ENCODE measurements at regions not wholly inside any gene's neighbourhood (a gene's known extent, or its start where the extent isn't known, plus 50 kb on each side); places are given as distances from the start of the nearest gene placed in this dataset.

- no peak for DNase-seq (ENCODE audit: low read depth, low spot score)
These were observed 196.6 kb downstream of the HS3ST3A1 start for GRCh38 chr17:13405080-13405479.

DNA sequence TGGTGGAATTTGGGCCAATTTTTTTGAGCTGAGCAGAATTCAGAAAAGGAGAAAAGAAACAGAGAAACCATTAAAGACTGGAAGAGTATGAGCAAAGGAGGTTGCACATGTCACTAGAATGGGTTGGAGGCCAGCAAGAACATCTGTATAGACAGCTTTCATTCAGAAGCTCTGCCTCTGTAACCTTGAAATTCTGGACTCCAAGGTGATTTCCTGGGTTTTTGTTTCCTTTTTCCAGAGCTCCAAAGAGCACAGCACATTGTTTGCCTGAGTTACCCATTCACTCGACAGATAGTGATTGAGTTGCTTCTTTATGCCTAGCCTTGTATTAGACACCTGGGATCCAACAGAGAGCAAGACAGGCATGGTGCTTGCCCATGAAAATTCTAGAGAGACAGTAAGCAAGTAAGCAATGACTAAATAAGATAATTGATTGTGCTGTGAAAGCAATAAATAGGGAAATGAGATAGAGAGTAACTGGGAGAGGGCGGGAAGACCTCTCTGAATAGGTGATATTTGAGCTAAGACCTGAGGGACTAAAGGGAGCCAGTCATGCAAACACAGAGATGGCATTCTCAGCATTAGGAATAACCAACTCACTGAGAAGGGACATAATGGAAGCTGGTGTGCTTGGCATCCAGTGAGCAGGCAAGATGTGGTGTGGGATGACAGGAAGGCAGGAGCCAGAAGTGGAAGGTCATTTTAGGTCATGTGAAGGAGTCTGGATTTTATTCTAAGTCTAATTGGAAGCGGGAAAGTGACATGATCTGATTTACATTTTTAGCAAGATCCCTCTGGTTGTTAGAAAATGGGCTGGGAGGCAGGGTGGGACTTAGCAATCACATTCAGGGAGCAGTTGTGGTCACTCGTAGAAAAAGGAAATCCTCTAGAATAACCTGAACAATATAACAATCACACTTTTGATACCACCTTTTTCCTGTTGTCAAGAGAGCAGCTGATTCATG is 197.5 kb downstream of the HS3ST3A1 start:
- no peak for DNase-seq (ENCODE audit: low read depth, low spot score)

DNA sequence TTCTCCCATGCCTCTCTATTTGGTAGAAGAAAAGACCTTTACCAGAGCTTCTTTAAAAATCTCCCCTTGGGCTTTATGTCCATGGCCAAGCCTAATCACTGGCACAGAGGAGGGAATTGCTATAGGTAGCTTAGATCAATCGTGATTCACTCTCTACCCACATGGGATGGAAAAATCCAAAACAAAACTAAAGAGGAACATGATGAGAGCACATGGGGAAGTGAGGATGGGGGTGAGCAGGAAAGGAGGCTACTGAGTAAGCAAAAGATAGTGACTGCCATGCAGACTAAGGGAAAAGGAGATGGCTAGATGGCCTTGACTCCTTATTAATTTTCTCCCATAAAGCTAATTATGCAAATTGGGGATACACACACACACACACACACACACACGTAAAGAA is 201.2 kb downstream of the HS3ST3A1 start:
- no peak for DNase-seq (ENCODE audit: low read depth, low spot score)

DNA sequence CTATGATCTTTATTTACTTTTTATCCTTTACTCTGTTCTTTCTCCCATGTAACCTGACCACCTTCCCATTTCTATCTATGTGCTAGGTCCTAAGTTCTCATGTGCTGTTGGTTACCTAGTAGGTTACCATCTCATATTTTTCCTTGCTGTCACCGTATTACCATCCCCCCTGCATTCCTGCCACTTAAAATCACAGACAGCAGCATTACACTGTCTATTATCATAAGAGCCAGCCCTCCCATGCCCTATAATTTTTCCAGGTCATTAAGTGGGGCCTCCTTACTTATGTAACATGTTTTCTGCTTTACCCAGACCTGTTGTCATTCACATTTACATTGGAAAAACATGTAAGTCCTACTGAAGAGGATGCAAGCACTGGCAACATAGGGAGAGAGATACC is 202.9 kb downstream of the HS3ST3A1 start:
- no peak for DNase-seq (ENCODE audit: low read depth, low spot score)

- no peak for DNase-seq (ENCODE audit: low read depth, low spot score)
These were observed 203.6 kb downstream of the HS3ST3A1 start for GRCh38 chr17:13398091-13398490.

DNA sequence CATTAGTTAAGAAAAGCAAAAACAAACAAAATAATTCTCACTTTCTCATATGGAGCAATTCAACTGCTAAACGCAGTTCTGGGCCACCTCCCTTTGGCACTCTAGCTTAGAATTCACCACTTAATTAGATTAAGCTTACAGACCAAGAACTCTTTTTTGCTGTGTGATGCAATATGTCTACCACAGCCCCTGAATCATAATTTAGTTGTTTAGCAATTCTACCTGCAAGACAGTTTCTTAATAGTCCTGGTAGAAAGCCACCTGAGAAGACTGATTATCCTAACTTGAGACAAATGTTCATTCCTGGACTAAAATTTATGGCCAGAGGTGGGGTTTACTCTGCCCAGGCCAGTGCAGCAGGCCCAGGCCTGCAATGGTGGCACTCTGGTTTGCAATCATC is 205.9 kb downstream of the HS3ST3A1 start:
- DNase-seq (ENCODE audit: low read depth, low spot score), result no peak

DNA sequence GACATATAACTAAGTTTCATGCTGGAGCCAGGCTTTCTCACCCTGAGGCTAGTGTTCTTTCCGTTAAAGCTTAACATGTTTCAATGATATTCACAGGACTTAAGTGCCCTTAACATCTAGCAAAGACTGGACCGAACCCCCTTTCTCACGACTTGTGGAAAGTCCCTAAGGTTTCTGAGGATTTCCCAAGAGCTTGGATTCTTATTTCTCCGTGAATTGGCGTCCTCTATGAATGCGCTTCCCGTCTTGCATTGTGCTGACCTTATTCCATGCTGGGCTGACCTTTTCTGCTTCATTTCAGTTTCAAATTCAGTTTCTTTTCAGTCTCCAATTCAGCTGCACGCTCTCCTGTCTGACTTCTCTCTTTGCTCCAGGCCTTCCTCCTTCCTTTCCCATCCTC is 206.4 kb downstream of the HS3ST3A1 start:
- no peak for DNase-seq (ENCODE audit: low read depth, low spot score)

GRCh38 chr17:13393841-13394710 is 207.7 kb downstream of the HS3ST3A1 start:
- DNase-seq (ENCODE audit: low read depth, low spot score), result peak; percentile 47

DNA sequence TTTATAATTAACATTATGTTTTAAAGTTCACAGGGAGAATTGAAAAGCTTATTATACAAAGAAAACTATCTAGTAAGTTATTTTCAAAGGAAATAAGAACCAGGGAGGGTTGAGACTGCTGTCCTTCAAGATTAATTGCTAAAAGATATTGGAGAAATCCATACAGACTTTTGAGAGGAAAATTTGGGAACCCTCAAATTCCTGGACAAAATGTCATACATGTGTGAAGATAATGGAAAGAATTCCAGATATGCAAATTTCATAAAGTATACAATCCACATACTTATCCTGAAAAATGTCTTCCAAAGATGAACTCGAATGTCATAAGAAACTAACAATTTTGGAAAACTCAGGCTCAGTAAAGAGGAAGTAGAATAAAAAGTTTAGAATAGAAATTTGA is 213.8 kb downstream of the HS3ST3A1 start:
- DNase-seq (ENCODE audit: low read depth, low spot score), result no peak

- DNase-seq (ENCODE audit: low read depth, low spot score), result no peak
These were observed 214.5 kb downstream of the HS3ST3A1 start for GRCh38 chr17:13387236-13387635.

DNA sequence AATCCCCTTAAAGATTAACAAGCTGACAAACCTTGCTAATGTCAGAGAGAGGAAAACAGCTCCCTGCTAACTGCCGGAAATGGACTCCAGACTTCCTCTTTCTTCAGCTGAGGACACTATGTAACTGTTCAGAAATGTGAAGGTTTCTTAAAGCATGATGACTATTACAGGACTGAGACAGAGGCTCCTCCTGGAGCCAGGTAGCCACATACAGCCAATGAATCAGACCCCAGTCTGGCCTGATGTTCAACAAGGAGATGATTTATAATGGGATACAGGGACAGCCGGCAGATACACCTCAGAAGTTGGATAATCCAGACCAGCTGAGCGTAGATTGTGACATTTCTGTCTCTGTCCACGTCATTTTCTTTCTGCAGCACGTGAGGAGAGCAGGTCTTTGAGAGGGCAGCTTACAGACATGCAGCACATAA is 216.2 kb downstream of the HS3ST3A1 start:
- DNase-seq (ENCODE audit: low read depth, low spot score), result no peak

DNA sequence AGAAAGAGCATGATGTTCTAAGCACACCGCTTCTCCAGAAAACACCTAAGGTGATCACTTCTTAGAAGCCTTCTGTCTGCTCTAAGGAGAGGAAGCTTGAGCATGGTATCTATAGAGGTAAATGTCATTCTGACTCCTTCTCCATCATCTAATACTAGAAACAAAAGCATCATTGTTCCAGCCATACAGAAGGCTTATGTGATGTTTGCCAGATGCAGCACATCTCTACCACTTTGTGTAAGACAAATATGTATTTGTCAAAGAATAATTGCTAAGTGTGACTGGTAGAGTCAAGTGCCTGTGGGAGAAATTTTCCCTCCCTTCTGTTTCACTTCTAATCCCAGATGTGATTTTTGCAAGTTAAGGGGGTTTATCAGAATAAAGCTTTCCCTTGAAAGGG is 217.1 kb downstream of the HS3ST3A1 start:
- DNase-seq (ENCODE audit: low read depth, low spot score), result no peak

- DNase-seq (ENCODE audit: low read depth, low spot score), result no peak
These were observed 223.4 kb downstream of the HS3ST3A1 start for GRCh38 chr17:13378361-13378760.

GRCh38 chr17:13374203-13375143 is 227.3 kb downstream of the HS3ST3A1 start:
- peak; percentile 62 for DNase-seq (ENCODE audit: low read depth, low spot score)

DNA sequence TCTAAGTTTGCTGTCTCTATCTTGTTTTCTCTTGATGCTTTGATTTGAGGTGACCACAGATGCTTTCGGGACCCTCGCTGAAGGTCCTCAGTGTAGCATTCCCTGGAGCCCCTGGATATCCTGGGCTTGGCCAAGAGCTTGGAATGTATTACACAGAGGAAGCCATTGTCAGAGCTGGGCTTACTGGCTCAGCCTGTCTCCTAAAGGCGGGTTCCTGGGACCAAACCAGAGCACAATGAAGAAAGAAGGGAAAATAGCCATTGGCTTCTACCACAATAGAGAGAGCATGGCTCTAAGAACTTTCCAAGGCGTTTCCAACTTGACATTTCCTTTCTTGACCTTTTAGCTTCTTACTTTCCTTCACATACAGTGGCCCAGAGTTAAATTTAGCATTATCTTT is 229.3 kb downstream of the HS3ST3A1 start:
- DNase-seq (ENCODE audit: low read depth, low spot score), result no peak

DNA sequence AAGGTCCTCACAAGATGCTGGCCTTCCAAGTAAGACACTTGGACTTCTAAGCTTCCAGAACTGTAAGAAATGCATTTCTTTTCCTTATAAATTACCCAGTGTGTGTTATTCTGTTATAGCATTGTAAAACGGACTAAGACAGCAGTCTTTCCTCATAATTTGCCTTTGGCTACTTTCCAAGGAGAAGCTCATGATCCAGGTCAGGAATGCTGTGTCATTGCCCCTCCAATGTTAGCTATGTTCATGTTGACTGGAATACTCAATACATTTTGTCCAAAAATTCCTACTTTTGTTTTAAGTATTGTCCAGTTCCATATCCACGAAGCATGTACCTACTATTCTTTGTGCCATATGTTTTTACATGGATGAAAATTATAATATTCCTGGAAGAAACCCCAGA is 234.6 kb downstream of the HS3ST3A1 start:
- DNase-seq (ENCODE audit: low read depth, low spot score), result no peak

DNA sequence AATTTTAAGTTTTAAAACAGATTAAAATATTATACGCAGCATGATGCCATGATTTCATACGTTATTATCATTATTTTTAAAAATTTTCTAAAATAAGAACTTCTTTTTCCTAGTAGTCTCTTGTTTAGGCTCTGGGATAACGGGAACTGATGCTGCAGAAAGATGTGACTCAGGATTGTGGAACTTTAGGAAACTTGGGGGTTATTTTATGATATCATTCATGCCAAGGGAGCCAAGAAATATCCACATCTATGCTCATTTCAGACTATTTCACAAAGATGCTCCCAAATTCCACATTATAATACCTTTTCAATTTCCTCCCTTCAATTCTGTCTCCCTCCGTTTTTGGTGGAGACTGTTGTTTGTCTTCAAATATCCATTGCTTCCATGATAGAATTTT is 236.4 kb downstream of the HS3ST3A1 start:
- DNase-seq (ENCODE audit: low read depth, low spot score), result no peak

DNA sequence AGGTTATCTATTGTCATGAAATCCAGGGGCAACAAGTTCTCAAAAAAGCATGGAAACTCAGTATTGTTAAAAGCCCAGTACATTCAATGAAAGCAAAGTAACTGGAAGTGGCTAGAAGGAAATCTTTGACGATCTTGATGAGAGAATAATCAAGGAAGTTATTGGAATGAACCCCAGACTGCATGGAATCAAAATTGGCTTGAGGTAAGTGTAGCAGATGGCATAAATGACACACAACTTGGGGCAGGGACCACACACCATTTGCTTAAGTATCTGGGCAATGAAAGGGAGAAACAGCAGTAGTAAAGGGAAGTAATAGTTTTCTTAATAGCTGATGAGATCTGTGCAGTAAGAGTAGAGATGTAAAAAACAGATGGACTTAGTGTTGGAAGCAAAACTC is 238.0 kb downstream of the HS3ST3A1 start:
- no peak for DNase-seq (ENCODE audit: low read depth, low spot score)

DNA sequence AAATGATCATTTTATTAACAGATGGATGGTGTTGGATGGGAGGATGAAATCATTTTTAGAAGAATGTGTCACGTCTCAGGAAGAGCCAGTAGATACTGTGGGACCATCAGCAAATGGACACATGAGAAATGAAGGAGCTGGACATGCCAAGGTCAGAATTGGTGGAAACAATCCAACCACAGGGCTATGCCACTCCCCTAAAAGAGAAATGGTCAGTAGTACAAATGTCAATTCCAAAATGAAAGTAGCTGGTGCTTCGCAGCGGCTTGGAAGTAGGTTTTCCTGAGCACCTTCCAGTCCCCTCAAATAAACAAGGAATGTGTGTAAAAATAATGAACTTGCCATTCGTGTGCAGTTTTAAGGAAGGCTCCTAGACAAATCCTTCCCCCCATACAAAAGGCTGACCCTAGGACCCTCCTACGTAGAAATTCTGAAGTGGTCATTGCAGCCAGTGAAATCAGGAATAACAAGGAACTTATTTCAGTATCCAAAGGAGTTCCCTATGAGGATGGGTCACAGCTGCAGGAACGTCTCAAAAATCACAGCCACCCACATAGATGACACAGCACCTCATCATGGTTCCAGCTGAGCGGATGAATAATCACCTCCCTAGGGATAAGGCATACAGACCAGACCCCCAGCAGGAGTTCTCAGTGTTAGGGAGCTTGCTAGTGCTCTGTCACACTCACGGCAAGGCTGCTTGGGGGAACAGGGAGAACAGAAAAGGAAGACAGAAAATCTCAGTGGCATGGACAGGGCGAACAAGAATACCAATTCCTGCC is 239.2 kb downstream of the HS3ST3A1 start:
- peak; percentile 25 for DNase-seq (ENCODE audit: low read depth, low spot score)

DNA sequence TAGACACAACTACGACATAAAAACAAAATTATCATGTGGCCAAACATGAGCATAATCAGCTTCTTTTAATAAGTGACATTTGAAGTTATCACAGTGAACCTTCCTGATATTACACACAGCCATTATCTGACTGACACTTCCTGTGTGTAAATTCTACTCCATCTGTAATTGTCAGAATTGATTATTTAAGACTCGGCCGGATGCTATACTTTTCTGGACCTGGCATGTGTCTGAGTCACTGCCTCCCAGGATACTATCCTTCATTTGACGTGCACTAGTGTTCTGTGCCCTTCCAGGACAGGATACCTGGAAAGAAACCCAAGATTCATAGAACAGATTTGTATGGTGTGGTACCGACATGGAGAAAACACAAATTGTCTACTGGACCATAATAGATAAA is 242.0 kb downstream of the HS3ST3A1 start:
- DNase-seq (ENCODE audit: low read depth, low spot score), result no peak

GRCh38 chr17:13355054-13355453 is 246.7 kb downstream of the HS3ST3A1 start:
- DNase-seq (ENCODE audit: low read depth, low spot score), result peak; percentile 11

Measured in astrocyte of the hippocampus (primary cell).